Activated CD8-positive, alpha-beta memory T cell treated with anti-CD3 and anti-CD28 coated beads for 36 hours (primary cell): ENCODE measurements at regions not wholly inside any gene's neighbourhood (a gene's known extent, or its start where the extent isn't known, plus 50 kb on each side); places are given as distances from the start of the nearest gene placed in this dataset.

Experiments
- CTCF ChIA-PET: fragments of 350-600 bp; sonication (Branson Sonifier 250); formaldehyde crosslinking; loops from one replicate; lab custom pipeline; 2021; ENCODE audit warnings: antibody characterized with exemption; lab: Charles Lee
- POLR2A ChIA-PET: fragments of 350-600 bp; sonication (Branson Sonifier 250); formaldehyde crosslinking; loops from one replicate; lab custom pipeline; 2021; ENCODE audit warnings: antibody characterized with exemption; lab: Charles Lee

DNA sequence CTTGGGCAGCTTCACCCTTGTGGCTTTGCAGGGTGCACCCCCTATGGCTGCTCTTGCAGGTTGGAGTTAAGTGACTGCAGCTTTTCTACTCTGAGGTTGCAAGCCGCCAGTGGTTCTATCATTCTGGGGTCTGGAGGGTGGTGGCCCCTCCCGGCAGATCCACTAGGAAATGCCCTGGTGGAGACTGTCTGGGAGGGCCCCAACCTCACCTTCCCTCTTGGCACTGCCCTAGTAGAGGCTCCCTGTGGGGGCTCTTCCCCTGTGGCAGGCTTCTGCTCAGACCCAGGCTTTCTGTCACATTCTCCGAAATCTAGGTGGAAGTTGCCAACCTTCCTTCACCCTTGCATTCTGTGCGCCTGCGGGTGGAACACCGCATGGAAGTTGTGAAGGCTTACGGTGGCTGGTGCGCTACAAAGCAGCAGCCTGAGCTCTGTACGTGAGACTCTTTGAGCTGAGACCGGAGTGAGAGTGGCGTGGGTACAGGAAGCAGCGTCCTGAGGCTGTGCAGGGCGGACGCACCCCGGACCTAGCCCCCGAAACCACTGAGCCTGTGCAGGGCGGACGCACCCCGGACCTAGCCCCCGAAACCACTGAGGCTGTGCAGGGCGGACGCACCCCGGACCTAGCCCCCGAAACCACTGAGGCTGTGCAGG lies 626.7 kb upstream of the FRG1 start:
- CTCF ChIA-PET = no interaction called here

DNA sequence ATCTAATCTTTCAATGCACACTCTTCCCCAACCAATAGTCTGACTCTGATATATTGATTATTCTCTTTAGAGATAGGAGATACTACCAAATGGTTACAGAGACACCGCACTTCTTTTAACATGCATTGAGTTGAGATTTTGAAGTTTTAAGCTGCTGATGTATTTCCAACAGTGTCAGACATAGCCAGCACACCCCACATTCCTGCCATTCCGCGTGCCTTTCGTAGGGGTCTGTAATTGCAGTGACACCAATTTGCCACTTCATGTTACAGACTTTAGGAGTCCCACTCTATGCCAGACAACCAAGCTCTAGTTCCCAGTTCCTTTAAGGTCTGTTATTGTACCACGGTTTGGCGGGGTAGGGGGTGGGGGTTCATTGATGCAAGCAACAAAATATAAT lies 618.2 kb upstream of the FRG1 start:
- POLR2A ChIA-PET = no interaction called here
- CTCF ChIA-PET = no interaction called here

More for the DNA sequence above, 626.7 kb upstream of the FRG1 start:
- POLR2A ChIA-PET = no interaction called here

DNA sequence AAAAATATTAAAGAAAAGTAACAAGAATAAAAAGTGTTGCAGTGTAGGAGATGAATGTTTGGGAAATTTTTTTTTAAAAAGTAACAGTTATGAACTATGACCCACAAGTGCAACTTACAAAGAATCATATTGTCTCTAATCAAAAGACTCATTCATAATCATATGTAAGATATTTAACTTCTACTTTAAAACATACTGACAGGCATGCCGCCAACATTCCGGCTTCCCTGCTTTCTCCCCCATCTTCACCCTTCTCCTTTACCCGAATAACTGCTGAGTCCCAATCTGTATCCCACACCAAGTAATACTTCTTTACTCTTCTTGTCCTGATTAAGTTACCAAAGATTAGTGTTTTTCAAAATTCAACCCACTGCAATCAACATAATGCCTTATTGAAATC lies 598.8 kb upstream of the FRG1 start:
- POLR2A ChIA-PET = no interaction called here
- CTCF ChIA-PET = no interaction called here

DNA sequence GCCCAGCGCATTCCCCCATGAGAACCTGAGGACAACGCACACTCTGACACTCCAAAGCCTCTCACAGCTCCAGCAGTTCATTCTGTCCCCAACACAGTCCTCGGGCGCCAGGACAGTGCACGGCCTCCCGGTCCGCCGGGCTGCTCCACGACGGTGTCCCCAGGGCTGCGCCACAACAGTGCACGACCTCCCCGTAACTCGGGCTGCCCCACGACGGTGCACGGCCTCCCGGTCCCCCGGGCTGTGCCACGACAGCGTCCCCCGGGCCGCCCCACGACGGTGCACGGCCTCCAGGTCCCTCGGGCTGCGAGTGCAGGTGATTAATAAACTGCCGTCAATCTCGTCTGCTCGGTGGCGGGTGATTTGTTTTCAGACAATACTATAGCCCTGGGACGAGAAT lies 585.1 kb upstream of the FRG1 start:
- POLR2A ChIA-PET = no interaction called here
- CTCF ChIA-PET = no interaction called here

DNA sequence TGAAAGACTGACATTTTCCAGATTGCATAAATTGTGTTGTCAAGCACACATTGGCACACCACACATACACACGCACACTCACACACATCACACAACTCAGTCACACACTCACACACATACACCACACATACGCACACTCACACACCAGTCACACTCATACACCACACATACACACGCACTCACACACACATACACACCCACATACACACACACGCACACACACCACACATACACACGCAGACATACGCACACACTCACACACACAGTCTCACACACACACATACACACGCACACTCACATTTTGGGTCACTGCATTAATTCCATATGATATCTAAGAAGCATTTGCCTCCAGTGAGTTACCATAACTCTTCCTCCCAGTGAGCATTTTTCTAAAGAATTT lies 578.3 kb upstream of the FRG1 start:
- ChIA-PET CTCF (no interaction called here), POLR2A (no interaction called here)

DNA sequence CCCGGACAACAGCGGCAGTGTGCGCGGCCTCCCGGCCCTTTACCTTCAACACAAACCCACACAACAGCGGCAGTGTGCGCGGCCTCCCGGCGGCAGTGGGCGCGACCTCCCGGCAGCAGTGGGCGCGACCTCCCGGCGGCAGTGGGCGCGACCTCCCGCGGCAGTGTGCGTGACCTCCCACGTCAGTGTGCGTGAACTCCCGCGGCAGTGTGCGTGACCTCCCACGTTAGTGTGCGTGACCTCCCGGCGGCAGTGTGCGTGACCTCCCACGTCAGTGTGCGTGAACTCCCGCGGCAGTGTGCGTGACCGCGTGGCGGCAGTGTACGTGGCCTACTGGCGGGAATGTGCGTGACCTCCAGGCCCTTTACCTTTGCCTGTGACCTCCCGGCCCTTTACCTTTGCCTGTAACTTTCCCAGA lies 576.6 kb upstream of the FRG1 start:
- ChIA-PET POLR2A (no interaction called here), CTCF (no interaction called here)

DNA sequence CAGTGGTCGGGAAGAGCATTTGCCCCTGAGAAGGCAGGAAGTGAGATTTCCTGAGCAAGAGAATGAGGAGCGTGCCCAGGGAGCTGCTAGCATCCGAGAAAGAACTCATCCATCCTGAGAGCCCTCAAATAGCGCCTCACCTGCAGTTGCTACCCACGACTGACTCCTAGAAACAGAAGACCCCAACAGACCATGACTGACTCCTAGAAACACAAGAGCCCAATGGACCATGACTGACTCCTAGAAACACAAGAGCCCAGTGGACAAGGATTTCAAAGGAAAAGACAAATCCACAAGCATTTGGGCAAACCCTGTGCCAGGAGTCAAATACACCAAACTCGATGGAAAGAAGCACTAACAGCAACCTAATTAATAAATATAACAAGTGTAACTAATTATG lies 575.2 kb upstream of the FRG1 start:
- ChIA-PET POLR2A (no interaction called here), CTCF (no interaction called here)

DNA sequence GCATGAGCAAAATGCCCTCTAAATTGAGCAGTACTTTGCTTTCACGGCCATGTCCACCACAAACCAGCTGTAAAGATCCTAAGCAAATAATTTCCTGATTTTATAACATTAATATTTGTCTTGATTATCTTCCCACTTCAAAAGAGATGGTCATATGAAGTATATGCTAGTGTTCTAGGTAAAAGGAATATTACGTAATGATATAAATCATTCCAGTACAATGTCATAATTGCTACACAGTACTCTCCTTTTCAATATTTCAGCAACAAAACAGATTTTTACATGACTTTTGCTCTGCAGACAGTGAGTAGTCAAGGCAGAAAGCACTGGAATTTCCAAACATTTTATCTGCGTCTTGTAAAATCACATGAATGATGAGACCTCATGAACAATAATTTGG lies 572.8 kb upstream of the FRG1 start:
- ChIA-PET CTCF (no interaction called here), POLR2A (no interaction called here)

DNA sequence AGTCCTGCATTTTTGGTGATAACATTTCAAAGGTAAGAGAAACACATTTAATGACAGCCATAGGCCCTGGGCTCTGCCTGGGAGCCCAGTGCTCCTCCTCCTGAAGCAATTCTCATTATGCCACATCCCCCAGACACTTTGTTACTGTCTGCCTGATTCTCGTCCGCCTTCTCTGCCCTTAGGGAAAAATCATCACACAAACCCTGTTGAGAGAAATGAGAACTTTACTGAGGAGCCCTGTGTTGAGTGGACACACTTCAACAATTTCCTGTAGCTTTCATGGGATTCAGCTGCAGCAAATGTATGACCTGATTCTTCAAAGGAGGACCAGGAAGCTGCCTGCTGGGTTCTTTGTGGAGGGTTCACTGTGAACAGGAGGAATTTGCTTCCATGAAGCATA lies 566.5 kb upstream of the FRG1 start:
- ChIA-PET POLR2A (no interaction called here), CTCF (no interaction called here)

DNA sequence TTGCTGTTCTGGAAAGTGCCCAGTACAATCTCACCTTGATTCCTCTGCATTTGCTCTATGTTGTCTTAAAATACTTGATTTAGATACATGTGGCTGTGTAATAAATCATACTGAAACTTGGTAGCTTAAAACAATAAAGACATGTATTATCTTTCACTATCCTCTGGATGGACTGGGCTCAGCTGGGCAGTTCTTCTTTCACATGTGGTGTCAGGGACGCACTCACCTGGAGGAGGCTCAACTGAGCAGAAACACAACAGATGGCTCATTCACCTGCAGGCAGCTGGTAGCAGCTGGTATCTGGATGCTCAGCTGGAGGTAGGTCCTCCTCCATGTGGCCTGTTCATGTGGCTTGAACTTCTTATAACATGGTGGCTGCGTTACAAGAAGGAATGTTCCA lies 563.8 kb upstream of the FRG1 start:
- POLR2A ChIA-PET = no interaction called here
- CTCF ChIA-PET = no interaction called here

- ChIA-PET CTCF (no interaction called here), POLR2A (no interaction called here)
Measured at GRCh38 chr4:189377569-189377968, 563.1 kb upstream of the FRG1 start.

GRCh38 chr4:189385098-189385497 lies 555.6 kb upstream of the FRG1 start:
- POLR2A ChIA-PET = no interaction called here
- CTCF ChIA-PET = no interaction called here

- CTCF ChIA-PET = no interaction called here
Measured at GRCh38 chr4:189385579-189385978, 555.1 kb upstream of the FRG1 start.

GRCh38 chr4:189396435-189396834 lies 544.2 kb upstream of the FRG1 start:
- ChIA-PET CTCF (no interaction called here), POLR2A (no interaction called here)

More at GRCh38 chr4:189385579-189385978, 555.1 kb upstream of the FRG1 start:
- POLR2A ChIA-PET = no interaction called here

DNA sequence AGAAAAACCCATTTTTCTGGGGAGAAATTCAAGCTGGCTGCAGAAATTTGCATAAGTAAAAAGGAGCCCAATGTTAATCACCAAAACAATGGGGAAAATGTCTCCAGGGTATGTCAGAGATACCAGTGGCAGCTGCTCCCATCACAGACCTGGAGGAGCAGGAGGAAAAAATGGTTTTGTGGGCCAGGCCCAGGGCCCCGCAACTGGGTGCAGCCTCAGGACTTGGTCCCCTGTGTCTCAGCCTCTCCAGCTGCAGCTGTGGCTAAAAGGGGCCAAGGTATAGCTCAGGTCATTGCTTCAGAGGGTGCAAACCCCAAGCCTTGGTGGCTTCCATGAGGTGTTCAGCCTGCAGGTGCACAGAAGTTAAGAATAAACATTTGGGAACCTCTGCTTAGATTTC lies 536.4 kb upstream of the FRG1 start:
- ChIA-PET POLR2A (no interaction called here), CTCF (no interaction called here)

DNA sequence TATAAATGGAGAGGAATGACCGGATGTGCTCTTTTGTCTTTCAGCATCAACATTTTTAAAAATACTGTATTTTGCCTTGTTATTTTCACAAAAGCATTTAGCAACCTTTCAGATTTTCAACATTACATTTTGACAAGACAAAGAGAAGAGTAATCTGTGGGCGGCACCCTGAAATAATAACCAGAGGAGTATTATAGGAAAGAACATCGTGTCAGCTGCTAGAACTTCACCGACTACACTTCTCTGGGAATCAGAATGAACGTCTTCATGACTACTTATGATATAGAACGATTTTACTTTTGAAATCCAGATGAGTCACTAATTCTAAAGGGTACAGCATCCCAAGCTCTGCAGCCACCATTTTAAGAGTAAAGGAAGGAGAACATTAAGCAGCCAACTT lies 531.5 kb upstream of the FRG1 start:
- CTCF ChIA-PET = no interaction called here
- POLR2A ChIA-PET = no interaction called here

DNA sequence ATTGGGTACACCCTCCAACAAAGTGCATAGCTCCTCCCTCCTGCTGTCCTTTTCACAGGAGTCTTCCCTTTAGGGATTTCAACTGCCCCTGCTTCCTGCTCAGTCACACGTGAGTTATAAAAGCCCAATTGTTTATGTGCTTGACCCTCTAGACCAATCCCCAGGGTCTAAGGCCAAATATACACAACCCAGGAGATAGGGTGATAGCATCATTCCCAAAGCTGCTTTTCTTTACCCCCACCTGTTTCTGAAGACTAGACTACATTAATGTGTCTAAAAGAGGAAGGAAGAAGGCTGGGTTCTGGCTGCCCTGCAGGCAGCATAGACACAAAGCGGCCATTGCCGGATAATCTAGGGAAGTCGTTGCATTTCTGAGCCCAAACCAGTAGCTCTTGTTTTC lies 526.7 kb upstream of the FRG1 start:
- ChIA-PET POLR2A (no interaction called here), CTCF (no interaction called here)

- POLR2A ChIA-PET = no interaction called here
- CTCF ChIA-PET = no interaction called here
Measured at GRCh38 chr4:189420572-189420971, 520.1 kb upstream of the FRG1 start.

DNA sequence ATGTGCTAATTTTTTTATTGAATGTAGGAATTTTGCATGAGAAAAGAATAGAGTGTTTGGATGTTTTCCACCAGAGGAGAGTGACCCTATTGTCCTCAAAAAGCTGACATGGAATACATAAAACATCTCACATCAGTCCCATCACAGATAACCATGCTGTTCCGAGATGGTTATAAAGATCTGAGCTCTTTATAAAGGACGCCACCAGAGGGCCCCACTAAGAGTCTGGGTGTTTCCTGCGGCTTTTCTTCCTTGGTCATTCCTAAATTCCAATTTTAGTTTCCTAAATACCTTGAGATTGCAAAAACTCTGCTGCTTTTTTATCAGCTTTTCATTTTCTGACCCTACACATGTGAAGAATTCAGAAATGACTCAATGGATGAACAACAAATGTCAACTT lies 504.5 kb upstream of the FRG1 start:
- POLR2A ChIA-PET = no interaction called here
- CTCF ChIA-PET = no interaction called here

DNA sequence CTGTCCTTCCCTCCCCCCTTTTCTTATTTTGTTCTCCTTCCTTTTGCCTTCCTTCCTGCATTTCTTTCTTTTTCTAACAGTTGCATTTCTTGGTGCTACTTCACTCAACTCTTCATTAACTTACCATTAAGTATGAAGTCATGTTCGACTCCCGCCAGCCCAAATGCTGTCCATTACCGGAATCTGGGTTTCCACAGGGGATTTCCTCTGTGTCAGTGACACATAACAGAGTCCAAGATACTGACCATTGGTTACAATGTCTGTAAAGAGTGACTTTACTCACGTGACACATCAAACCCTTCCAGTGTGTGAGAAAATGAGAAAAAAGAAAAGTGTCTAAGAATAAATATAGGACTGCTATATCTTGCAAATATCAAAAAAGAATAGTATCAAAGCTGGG lies 500.0 kb upstream of the FRG1 start:
- ChIA-PET CTCF (no interaction called here), POLR2A (no interaction called here)

DNA sequence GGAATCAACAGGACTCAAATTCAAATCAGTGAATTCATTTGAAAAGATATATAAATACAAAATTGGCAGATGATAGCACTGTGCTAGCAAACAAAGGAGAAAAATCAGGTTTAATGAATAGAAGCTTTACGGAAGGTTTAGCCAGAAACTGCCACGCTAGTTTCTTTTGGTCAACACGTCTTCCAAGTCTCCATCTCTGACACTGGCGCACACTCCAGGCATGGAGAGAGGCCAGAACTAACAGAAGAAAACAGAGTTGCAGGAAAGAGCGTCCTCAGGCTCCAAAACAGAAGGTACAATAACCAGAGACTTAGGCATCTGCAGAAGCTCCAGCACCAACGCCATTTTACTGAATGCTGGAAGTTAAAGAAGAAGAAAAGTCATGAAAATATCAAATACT lies 497.3 kb upstream of the FRG1 start:
- ChIA-PET CTCF (no interaction called here), POLR2A (no interaction called here)

DNA sequence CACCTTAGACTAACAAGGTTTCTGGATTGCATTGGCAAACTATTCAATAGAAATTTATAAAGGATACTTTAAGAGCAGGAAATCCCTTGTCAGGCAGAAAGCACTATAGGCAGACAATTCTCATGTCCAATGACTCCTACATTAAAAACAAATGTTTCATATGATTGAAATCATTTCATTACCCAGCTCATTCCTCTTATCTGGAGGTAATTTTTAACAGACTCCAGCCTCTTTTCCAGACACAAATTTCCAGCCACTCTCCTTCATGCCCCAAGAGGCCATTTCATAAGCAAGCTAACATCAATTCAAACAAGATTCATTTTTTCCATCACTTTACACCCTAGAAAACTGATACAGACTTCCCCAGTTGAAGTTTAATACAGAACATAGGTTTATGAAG lies 495.1 kb upstream of the FRG1 start:
- ChIA-PET POLR2A (no interaction called here), CTCF (no interaction called here)
